CD4-positive, alpha-beta T cell (primary cell): ENCODE measurements at regions not wholly inside any gene's neighbourhood (a gene's known extent, or its start where the extent isn't known, plus 50 kb on each side); places are given as distances from the start of the nearest gene placed in this dataset.

ENCODE experiments used
- ATAC-seq: fragments of 200-7000 bp; cut with Tn5 transposase; one replicate; pipeline ENCODE4 v1.10.0; 2022; ENCODE audit warnings: mild to moderate bottlenecking; ENCODE audit not compliant: poor library complexity
- CTCF ChIA-PET: fragments of 350-600 bp; sonication (Branson Sonifier 250); formaldehyde crosslinking; loops from one replicate; lab custom pipeline; 2021; ENCODE audit warnings: antibody characterized with exemption, inconsistent platforms; lab: Charles Lee
- POLR2A ChIA-PET: fragments of 350-600 bp; sonication (Branson Sonifier 250); formaldehyde crosslinking; loops from one replicate; lab custom pipeline; 2021; ENCODE audit warnings: antibody characterized with exemption, inconsistent platforms; lab: Charles Lee
- DNase-seq, 14 experiments: peaks; one replicate each; pipeline ENCODE4 v3.0.0-alpha.2; 2013 to 2020; ENCODE audit warnings: mixed read lengths in 2 of 14
- H3K27ac ChIP-seq, 2 donors: one replicate each; pipeline versions ENCODE4 v1.5.1 to v1.7.0; 2013; ENCODE audit warnings: low read length in 2 of 2, low read depth in 1 of 2, mild to moderate bottlenecking in 1 of 2
- H3K27me3 ChIP-seq, 2 experiments: 1 replicate in 1 of 2; 2 replicates in 1 of 2; pipeline versions ENCODE4 v1.6.1 to v1.7.0; 2013; ENCODE audit warnings: low read length in 2 of 2, control low read depth in 1 of 2, mild to moderate bottlenecking in 1 of 2, moderate library complexity in 1 of 2; ENCODE audit not compliant: insufficient read depth in 2 of 2, control insufficient read depth in 1 of 2
- H3K36me3 ChIP-seq: one replicate; pipeline ENCODE4 v1.6.1; 2013; ENCODE audit warnings: low read length, control low read depth; ENCODE audit not compliant: insufficient read depth
- H3K4me1 ChIP-seq: one replicate; pipeline ENCODE4 v1.6.1; 2013; ENCODE audit warnings: low read length, control low read depth; ENCODE audit not compliant: insufficient read depth
- H3K4me3 ChIP-seq: one replicate; pipeline ENCODE4 v1.5.1; 2013; ENCODE audit warnings: mild to moderate bottlenecking, low read length, moderate library complexity
- H3K9me3 ChIP-seq, 2 experiments: 1 replicate in 1 of 2; 2 replicates in 1 of 2; pipeline versions ENCODE4 v1.6.1 to v1.7.0; 2013; ENCODE audit warnings: low read length in 2 of 2, mild to moderate bottlenecking in 2 of 2, control low read depth in 1 of 2, moderate library complexity in 1 of 2; ENCODE audit not compliant: control insufficient read depth in 1 of 2, insufficient read depth in 1 of 2
- H3K27ac Mint-ChIP-seq: one replicate; pipeline ENCODE4 v1.8.0; 2020; ENCODE audit warnings: mixed read lengths
- H3K27me3 Mint-ChIP-seq: one replicate; pipeline ENCODE4 v1.8.0; 2021; ENCODE audit warnings: mixed read lengths
- H3K36me3 Mint-ChIP-seq: one replicate; pipeline ENCODE4 v1.8.0; 2021; ENCODE audit warnings: low read depth, mixed read lengths
- H3K4me1 Mint-ChIP-seq: one replicate; pipeline ENCODE4 v1.8.0; 2021; ENCODE audit warnings: low read depth, mixed read lengths
- H3K4me3 Mint-ChIP-seq: one replicate; pipeline ENCODE4 v1.8.0; 2020; ENCODE audit warnings: mild to moderate bottlenecking, mixed read lengths
- H3K9me3 Mint-ChIP-seq: one replicate; pipeline ENCODE4 v1.8.0; 2020; ENCODE audit warnings: mixed read lengths
- intact Hi-C, 2 experiments: fragments of 100-400 bp; cut with DNase I in 1 of 2; cut with micrococcal nuclease in 1 of 2; formaldehyde crosslinking; loops; one replicate each; pipeline versions ENCODE4 v1.15.1 to v1.9.0; 2023 to 2025; cut with DNase I, micrococcal nuclease
- TF ChIP-seq, protein P1 (sequence below): fragments of 200-600 bp; IDR thresholded peaks from one replicate; pipeline ENCODE4 v1.8.0; 2022; ENCODE audit warnings: antibody characterized with exemption, mild to moderate bottlenecking

DNA sequence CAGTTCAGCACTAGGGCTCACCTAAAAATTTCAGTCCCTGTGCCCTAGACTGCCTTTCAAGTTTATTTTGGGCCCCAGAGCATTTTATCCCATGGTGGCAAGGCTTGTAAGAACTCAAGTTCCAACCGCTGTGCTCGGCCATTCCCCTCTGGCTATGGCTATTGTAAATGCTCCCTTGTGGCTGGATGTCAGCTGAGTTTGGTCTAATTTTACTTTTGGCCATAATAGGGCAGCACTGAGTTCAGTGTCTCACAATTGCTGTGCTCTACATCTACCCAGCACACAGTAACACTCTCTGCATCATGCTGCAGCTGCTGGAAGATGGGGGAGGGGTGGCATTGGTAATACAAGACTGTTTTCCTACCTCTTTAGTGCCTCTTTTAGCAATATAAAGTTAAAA, 210.8 kb upstream of the IRS4 start:
- DNase-seq: no peak
- no peaks in the 10 kb centered on the region for H3K9me3 ChIP-seq
- no peak overlapping the region for H3K4me3 ChIP-seq
- Mint-ChIP-seq H3K4me1 (no peaks in the 10 kb centered on the region), H3K4me3 (no peak overlapping the region), H3K27me3 (no peaks in the 10 kb centered on the region), H3K36me3 (no peaks in the 10 kb centered on the region), H3K27ac (no peak overlapping the region), H3K9me3 (peaks cover 6% of the 10 kb centered on the region)
- no peaks in the 10 kb centered on the region for H3K4me1 ChIP-seq
- ATAC-seq: no peak
- TF ChIP-seq, protein P1, sequence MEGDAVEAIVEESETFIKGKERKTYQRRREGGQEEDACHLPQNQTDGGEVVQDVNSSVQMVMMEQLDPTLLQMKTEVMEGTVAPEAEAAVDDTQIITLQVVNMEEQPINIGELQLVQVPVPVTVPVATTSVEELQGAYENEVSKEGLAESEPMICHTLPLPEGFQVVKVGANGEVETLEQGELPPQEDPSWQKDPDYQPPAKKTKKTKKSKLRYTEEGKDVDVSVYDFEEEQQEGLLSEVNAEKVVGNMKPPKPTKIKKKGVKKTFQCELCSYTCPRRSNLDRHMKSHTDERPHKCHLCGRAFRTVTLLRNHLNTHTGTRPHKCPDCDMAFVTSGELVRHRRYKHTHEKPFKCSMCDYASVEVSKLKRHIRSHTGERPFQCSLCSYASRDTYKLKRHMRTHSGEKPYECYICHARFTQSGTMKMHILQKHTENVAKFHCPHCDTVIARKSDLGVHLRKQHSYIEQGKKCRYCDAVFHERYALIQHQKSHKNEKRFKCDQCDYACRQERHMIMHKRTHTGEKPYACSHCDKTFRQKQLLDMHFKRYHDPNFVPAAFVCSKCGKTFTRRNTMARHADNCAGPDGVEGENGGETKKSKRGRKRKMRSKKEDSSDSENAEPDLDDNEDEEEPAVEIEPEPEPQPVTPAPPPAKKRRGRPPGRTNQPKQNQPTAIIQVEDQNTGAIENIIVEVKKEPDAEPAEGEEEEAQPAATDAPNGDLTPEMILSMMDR: no peak
- ChIA-PET CTCF (no interaction called here), POLR2A (no interaction called here)
- no peaks in the 10 kb centered on the region for H3K36me3 ChIP-seq
- intact Hi-C loops: no loop called here
- H3K27ac ChIP-seq: no peak overlapping the region
- no peaks in the 10 kb centered on the region for H3K27me3 ChIP-seq

DNA sequence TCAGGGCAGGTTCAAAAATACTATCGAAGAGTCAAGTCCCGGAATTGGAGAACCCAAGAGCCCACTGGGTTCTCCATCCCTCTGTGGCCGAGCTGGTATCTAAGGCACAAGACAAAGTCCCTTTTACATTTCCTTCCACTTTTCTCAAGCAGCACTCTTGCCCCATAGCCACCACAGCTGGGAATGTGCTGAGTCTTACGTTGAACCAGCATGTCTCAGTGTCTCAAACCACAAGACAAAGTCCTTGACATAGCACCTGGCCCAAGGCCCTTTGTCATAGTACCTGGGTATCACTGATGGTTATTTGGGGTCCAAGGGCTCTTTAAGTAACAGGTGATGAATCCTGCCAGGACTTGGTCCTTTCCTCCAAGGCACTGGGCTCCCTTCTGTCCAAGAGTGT, 210.2 kb upstream of the IRS4 start:
- Histone ChIP-seq H3K27me3 (no peaks in the 10 kb centered on the region), H3K4me3 (no peak overlapping the region), H3K36me3 (no peaks in the 10 kb centered on the region), H3K9me3 (no peaks in the 10 kb centered on the region), H3K27ac (no peak overlapping the region), H3K4me1 (no peaks in the 10 kb centered on the region)
- CTCF ChIA-PET: no interaction called here
- TF ChIP-seq, protein P1: no peak
- no peaks in the 10 kb centered on the region for H3K27me3 Mint-ChIP-seq
- no peaks in the 10 kb centered on the region for H3K36me3 Mint-ChIP-seq
- no peak for ATAC-seq
- no peaks in the 10 kb centered on the region for H3K4me1 Mint-ChIP-seq
- intact Hi-C loops: no loop called here
- H3K27ac Mint-ChIP-seq: no peak overlapping the region
- H3K9me3 Mint-ChIP-seq: peaks cover 8% of the 10 kb centered on the region
- no peak overlapping the region for H3K4me3 Mint-ChIP-seq
- POLR2A ChIA-PET: no interaction called here
- no peak for DNase-seq

DNA sequence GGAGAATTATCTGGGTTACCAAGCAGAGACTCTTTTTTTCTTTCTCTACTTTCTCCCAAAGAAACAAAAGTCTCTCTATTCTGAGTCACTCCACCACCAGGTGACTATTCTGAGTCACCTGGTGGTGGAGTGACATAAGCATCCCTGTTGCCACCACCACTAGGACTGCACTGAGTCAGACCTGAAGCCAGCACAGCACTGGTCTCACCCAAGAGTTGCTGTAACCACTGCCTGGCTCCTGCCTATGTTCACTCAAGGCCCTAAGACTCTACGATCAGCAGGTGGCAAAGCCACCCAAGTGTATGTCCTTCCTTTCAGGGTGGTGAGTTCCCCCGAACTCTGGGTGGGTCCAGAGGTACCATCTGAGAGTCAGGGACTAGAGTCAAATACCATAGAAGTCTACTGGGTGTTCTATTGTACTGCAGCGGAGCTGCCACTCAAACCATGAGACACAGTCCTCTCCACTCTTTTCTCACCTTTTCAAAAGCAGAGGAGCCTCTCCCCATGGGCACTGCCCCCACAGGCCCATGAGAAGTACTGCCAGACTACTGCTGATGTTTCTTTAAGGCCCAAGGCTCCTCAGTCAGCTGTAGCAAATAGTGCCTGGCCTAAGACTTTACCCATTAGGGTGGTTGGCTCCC, 209.6 kb upstream of the IRS4 start:
- Mint-ChIP-seq H3K9me3 (peaks cover 8% of the 10 kb centered on the region), H3K4me1 (no peaks in the 10 kb centered on the region), H3K4me3 (no peak overlapping the region), H3K36me3 (no peaks in the 10 kb centered on the region), H3K27me3 (no peaks in the 10 kb centered on the region), H3K27ac (no peak overlapping the region)
- H3K27me3 ChIP-seq: no peaks in the 10 kb centered on the region
- H3K36me3 ChIP-seq: no peaks in the 10 kb centered on the region
- ATAC-seq: no peak
- no peaks in the 10 kb centered on the region for H3K9me3 ChIP-seq
- no peak overlapping the region for H3K4me3 ChIP-seq
- H3K27ac ChIP-seq: no peak overlapping the region
- H3K4me1 ChIP-seq: no peaks in the 10 kb centered on the region
- no peak for DNase-seq
- TF ChIP-seq, protein P1: no peak
- POLR2A ChIA-PET: no interaction called here
- CTCF ChIA-PET: no interaction called here
- intact Hi-C loops: no loop called here
